HG03342 (cell line): ENCODE measurements at regions not wholly inside any gene's neighbourhood (a gene's known extent, or its start where the extent isn't known, plus 50 kb on each side); places are given as distances from the start of the nearest gene placed in this dataset.

Experiments
- ATAC-seq: cut with Tn5 transposase; IDR thresholded peaks from one replicate; pipeline ENCODE4 v1.9.1; 2021; ENCODE audit warnings: mild to moderate bottlenecking, moderate library complexity; ENCODE audit not compliant: unreplicated experiment

DNA sequence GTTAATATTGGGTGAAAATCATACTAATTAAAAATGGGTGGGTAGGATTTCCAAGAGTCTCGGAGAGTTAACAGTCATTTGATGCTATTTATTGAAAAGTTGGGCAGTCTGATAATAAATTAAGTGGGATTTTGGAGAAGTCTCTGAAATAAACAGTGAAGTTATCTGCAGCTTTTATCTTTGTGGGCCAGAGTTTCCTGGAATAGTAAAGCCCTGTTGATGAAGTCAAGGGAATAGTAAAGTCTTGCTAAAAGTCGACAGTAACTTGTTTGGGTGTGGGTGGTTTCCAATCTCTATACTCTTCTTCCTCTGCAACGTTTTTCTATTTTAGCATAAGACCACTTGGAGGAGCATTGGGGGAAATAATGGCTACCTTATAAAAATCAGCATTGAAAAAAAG is 493.6 kb downstream of the EPM2A start:
- ATAC-seq, result no peak

DNA sequence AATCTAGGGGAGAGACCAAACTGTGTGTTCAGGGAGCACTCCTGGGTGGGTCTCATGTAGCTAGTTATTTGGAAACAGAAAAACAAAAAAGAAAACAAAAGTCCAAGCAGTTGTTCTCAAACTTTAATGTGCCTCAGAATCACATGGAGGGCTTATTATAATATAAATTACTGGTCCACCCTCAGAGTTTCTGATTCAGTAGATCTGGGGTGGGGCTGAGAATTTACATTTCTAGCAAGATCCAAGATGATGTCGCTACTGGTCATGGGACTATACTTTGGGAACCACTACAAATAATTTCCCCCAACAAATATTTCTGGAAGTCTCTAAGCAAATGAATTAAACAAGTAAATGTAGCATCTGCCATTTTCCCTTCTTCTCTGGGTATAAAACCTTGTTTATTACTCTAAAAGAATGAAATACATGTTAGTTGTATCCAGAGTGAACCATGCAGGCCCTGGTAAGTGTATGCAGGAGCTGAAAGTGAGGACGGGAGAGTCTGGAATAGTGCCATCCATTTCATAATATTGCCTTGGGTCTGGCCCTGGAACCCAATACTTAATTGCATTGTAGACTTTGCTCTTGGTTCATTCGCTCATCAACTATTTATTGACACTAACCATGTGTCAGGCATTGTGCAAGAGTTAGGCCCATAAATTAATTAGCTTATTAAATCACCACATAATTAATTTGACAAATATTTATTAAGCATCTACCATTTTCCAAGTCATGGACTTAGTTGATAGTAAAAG is 490.8 kb downstream of the EPM2A start:
- no peak for ATAC-seq

DNA sequence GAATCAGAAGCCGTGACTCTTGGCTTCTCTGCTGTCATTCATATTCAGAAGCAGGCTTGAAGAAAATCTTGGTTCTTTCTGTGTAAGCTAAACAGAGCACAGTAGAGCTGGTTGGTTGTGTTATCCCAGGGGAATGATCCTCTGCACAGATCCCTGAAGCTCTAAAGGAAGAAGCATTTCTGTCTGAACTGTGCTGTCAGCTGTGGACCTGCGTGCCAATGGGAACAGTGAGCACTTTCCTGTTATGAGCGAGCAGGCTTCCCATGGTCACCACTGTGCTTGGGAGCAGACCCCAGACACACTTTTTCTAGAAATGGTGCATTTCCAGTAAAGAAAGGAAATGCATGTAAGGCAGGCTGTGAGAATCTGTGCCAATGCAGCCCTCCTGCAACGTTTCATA is 490.2 kb downstream of the EPM2A start:
- no peak for ATAC-seq

DNA sequence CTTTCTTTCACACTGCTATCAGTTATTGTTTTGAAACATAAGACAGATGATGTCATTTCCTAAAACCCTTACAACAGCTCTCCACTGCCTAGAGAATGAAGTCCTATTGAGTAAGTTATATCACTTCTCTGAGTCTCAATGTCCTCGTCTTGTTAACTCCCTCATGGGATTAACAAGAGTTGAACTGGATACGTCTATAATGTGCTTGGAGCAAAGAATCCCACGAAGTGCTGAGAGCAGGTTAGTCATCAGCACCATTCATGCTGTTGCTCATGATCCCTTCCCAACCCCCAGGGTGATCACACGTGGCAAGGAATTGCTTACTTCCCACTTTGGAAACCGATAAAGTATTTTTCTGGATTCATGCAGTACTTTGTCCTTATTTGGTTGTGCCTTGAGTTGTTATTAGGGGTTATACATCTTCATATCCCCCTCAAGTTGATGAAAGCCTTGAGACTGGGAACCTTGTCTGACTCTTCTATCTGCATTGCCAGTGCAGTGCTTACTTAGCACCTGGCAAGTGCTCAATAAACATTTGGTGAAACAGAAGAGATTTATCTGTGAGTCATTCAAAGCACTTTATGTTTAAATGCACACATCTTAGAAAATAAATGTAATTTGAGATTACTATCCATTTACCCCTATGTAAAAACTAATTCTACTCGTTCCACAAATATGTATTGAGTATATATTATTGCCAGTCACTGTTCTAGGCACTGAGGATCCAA is 487.5 kb downstream of the EPM2A start:
- no peak for ATAC-seq

DNA sequence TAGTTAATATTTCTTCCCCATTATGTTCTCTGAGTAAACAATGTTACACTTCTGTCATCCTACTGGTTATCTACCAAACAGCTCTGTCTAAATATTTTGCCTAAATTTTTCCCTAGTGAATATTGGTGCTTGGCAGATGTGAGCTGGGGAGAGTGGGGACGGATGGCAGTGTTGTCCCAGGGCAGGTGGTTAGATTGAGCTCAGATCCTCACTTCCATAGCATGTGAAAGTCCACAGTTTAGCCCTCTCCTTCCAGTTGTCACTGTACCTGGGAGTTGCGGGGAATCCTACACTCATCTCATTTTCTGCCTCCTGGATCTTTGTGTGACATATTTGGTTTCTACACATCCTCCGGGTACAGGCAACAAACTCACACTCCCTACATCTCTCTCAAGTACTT is 484.9 kb downstream of the EPM2A start:
- no peak for ATAC-seq

DNA sequence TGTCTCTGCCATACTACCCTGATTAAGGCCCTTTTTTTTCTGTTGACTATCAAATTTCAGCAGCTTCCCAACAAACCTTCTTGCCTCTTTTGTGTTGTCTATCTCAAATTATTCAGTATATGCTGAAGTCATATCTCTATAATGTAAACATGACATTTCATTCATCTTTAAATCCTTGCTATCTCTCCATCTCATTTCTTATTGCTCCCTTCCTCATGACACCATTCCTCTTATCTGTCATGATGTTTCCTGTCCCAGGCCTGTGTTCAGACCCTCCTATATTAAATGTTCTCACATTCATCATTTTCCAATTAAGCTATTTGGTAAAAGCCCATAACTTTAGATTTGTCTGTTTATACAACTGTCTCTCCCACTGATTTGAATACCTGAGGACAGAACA is 482.6 kb downstream of the EPM2A start:
- ATAC-seq, result no peak

DNA sequence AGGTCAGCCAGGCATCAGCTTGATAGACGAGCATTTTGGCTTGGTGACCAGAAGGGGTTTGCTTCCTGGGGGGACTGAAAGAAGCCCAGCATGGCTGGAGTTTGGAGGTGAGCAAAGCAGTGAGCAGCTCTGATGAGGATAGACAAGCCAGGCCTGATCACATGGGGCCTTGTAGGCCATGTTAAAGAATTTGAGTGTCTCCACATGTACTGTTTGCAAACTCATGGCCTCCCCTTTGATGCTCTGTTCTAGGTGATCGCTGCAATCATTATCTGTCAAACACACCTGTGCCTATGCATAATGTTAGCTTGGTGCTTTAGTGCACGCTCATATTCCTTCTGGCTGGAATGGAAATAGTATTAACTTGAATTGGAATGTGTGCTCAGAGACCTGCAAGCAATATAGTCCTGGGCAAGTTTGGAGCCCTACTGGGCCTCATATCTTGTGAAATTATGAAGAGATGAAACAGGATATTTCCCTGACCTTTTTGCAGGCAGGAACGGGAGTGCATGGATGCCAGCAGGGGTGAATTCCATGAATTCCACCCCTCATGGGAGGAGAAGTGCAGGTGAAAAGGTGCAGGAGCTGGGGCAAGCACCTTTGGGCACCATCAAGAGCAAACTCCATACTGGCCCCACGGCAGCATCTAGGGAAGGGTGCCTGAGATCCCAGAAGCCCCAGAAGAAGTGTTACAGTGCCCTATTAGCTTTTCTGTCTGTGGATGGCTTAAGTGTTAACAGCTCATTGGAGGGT is 480.5 kb downstream of the EPM2A start:
- ATAC-seq, result no peak

DNA sequence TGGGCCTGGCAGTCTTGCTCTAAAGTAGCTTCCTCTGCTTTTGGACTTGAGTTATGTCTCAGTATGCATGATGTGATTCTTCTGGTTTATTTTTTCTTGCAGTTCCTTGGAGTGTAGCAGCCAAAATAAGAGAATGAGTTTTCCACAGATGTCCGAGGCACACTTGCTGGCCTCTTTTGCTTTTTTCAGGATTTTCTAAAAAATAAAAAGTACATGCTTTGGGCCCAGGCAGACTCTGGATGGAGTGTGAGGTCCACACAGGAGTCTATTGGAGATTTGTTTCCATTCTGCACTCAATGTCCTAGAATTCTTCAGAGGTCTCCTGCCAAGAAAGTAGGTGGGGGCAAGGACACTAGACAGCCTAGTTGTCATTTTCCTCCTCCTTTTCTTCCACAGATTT is 477.6 kb downstream of the EPM2A start:
- ATAC-seq, result no peak

DNA sequence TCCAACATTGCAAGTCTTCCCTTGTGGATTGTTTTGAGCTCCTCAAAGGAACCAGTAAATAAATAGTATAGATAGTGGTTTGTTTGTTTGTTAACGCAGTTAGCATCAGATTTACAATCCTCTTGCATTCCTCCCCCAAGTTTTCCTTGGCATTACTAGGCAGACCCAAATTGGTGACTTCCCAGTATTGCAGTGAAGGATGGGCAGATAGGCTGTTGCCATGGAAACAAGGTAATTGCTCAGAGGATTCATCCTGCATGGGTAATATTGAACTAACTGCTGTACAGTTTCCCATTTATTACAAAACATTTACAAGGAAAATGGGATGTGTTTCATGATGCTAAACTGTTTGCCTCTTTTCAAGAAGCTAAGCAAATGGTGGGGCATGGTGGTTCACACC is 477.2 kb downstream of the EPM2A start:
- ATAC-seq, result no peak

DNA sequence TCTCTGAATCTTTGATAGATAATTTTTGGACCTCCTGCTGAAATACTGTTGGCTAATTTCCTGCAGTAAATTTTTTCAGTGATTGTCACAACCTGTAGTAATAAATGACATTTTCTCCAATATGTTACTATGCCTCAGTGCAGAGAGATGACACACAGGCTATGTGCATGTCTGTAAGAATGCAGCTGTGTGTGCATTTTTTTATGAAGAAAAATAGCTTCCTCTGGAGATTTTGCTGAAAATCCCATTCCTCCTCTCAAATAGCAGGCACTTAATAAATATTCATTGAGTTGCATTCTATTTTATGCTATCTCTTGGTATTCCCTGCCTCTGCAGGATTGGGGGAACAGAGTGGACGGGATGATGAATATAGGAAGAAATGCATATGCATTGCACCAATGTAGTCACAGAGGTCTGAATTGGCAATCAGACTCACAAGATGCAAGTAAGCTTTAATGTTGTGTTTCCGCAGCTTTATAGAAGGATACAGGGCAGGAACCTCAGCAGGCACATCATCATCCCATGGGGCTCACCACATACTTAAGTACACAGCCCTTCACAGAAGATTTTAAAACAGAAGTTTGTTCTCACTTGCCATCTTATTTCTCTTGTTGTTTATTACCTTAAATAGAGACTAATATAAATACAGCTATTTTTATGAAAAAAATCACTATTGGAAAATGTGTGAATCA is 474.7 kb downstream of the EPM2A start:
- ATAC-seq, result no peak

DNA sequence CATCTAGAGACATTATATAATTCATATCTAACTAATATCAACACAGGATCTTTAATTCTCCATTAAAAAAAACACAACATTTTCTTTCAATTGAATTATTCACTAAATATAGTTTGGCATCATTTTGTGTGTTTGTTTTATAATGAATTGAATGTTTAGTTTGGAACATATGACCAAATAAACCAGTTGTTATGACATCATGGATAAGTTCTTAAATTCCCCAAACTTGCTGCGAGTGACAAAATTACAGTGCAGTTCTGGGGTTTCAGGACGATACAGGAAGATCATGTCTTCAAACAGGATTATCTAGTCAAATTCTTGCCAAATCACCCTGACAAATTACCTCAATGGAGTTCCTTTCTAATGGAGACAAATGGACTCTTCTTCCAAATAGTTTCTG is 473.6 kb downstream of the EPM2A start:
- no peak for ATAC-seq

DNA sequence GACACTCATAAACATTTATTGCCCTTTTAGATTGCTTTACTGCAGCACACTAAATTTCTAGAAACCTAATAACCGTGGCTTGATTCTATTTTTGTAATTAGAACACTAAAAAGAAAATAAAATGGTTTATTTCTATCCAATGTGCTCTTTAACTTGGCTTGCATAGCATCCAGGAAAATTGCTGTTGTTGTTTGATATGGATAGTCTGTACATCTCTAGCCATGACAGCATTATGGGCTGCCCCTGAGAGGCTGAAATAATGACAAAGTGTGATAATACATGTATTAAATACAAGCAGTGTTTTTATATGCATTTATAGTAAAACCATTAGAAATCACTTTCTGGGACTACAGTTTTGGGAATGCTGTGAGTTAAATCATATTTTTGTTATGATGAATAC is 472.5 kb downstream of the EPM2A start:
- ATAC-seq, result no peak

DNA sequence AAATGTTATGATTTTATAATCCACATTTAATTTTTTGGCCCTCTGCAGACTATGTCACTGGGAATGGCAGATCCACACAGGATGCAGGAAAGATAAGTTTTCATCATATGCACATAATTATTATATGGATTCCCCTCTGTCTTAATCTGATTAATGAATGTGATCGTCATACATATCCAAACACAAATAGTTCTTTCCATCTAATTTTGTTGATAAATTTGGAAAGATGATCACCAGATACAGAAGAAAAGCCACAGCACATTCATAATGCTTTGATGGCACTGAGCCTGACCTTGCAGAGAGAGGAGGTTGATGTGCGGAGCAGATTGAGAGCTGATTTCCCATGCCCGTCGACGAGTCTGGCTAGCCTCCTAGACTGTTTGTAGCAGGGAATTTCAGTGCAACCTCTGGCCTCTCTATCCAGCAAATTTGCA is 471.5 kb downstream of the EPM2A start:
- ATAC-seq, result no peak

DNA sequence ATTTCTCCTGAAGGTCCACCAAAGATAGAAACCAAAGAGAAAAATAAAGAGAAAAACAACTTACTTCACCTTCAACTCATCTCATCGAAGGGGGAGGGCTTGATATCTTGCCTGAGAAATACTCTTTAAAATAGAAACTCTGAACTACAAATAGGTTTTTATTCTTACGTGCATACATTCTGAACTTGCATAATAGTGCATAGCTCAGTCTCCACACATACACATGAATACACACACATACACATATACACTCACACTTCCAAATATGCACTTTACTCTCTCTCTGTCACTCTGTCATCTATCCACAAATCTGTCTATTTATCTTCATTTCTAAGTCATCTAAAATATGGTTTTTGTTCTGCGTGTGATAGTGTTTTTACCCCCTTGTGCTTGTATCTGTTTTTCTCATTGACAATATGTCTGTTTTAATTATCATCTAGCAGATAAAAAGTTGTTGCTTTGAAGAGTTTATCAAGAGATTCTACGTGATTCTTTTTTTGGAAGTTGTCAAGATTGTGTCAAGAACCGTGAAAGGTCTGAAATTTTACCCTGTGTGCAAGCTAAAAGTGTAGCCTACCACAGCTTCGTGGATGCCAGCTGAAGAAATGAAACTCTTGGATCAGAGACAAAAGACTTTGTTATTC is 468.8 kb downstream of the EPM2A start:
- no peak for ATAC-seq

DNA sequence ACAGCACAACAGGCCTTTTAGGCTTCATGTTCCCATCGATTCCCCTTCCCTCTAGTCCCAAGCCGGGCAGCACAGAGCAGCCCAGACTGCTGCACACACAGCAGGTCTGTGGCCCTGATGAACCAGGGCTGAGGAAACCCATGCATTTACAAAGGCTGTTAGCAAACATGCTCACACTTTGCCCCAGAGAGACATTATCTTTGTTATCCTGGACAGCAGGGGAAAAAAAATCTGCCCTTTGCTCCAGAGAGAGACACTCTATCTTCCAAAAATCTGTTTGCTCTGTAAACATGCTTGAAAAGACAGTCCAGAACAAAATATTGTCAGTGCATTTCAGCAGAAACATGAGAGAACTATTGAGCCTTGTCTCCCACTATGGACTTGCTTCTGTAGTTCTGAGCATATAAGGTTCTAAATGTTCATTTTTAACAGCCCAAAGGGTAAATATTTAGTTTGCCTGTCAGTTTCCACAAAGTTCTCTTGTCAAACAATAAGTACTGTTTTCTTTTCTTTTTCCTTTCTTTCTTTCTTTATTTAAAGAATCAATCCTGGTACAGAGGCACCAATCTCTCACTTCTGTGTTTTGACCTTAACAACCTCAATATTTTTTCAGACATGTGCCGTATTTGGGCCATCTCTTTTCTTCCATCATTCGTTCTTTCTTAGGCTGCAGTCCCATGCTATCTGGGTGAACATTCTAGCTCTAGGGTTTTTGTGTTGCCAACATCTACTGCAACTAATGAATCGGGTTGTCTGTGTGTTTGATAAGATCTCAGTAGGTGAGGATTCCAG is 468.0 kb downstream of the EPM2A start:
- no peak for ATAC-seq

DNA sequence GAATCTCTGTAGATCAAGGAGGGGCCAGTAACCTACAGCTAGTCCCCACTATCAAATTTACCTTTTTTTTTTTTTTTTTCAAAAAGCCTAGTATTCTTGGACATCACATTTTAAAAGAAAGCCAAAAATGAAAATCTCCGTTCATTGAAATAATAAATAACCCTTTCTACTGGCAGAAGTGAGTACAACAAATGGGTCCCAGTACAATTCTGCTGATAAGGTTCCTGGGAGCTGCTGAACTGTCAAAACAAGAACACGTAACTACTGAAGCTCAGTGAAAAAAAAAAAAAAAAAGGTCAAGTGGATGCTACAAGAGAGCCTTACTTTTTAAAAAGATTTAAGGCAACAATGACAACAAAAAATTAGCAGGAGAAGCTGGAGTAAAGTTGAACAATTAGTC is 464.9 kb downstream of the EPM2A start:
- ATAC-seq, result no peak

DNA sequence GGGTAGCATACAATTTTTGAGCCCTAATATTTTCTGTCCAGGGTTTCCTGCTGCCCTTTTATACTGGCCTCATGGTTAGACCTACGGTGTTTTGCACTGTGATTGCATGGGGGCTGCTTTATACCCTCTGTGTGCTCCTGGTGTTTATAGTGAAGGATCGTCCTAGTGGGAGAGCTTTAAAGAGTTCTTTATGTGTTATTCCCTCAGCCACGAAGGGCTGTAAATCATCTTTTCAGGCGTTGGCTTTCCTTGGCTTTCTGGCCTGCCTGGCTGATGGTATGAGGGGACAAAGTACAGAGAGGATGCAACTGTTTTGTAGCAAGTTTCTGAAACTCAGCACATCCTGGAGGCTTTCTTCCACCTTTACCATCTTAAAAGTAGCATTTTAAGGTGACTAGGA is 464.3 kb downstream of the EPM2A start:
- ATAC-seq, result no peak

DNA sequence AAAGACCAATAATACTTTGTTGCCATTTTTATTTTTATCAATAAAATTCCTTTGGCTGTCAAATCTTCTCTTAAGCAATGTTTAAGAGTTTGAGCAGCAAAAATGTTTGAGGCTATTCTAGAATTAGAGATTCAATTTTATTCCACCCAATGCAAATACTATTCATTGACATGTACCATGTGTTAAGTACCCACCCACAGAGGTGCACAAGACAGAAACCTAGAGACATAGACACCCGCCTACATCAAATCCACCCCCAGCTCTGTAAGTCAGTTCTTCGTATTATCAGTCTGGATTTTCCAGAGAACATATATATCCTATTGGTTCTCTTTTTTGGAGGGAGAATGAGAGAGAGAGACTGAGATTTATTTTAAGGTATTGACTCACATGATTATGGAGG is 463.7 kb downstream of the EPM2A start:
- no peak for ATAC-seq

DNA sequence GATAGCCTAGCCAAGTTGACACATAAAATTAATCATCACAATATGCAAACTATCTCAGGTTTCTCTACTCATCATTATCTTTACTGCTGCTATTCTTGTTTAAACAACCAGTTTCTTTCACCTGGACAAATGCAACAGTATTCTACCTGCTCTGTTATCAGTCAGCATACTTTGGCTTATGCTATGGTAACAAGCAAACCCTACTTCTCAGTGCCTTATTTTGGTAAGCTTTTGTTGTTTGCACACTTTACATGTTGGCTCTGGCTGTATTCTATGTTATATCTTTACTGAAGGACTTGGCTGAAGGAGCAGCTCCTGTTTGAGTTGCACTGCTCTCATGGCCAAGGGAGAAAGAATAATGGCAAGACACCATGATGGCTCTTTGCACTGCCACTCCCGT is 463.1 kb downstream of the EPM2A start:
- no peak for ATAC-seq

DNA sequence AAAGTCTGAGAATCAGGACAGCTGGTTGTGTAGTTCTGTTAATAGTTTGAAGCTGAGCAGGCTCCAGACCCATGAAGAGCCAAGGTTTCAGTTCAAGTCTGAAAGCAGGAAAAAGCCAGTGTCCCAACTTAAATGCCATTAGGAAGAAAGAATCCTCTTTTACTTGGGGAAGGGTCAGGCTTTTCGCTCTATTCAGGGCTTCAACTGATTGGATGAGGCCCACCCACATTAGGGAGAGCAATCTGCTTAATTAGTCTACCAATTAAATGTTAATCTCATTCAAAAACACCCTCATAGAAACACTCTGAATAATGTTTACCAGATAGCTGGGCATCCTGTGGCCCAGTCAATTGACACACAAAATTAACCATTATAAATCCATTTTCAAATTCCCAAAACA is 462.2 kb downstream of the EPM2A start:
- ATAC-seq, result no peak
